ENCODE measurements at regions not wholly inside any gene's neighbourhood (a gene's known extent, or its start where the extent isn't known, plus 50 kb on each side); places are given as distances from the start of the nearest gene placed in this dataset.

GRCh38 chr18:44321868-44322590 lies 358.7 kb upstream of the SETBP1 start:
- no peak for TF ChIP-seq CTCF (IDR thresholded peaks at IDR 0.05)
- no peak for TF ChIP-seq POLR2A (IDR thresholded peaks at IDR 0.05)

All from Peyer's patch (tissue), 4 donors.